ENCODE measurements at regions not wholly inside any gene's neighbourhood (a gene's known extent, or its start where the extent isn't known, plus 50 kb on each side); places are given as distances from the start of the nearest gene placed in this dataset.

GRCh38 chr2:58414506-58414905 lies 173.4 kb upstream of the FANCL start:
- no peaks in the 10 kb centered on the region for H3K4me1 Mint-ChIP-seq (ENCODE audit: unreplicated experiment)
- TF ChIP-seq CTCF (IDR thresholded peaks at IDR 0.05; ENCODE audit: unreplicated experiment) = no peak
- H3K4me3 Mint-ChIP-seq (ENCODE audit: unreplicated experiment) = no peak overlapping the region
- H3K36me3 Mint-ChIP-seq (ENCODE audit: low read depth, unreplicated experiment) = no peaks in the 10 kb centered on the region
- H3K9me3 Mint-ChIP-seq (ENCODE audit: unreplicated experiment) = no peaks in the 10 kb centered on the region
- DNase-seq (ENCODE audit: low spot score) = no peak
- no peak overlapping the region for H3K27ac Mint-ChIP-seq (ENCODE audit: unreplicated experiment)
- H3K27me3 Mint-ChIP-seq (ENCODE audit: unreplicated experiment) = no peaks in the 10 kb centered on the region

DNA sequence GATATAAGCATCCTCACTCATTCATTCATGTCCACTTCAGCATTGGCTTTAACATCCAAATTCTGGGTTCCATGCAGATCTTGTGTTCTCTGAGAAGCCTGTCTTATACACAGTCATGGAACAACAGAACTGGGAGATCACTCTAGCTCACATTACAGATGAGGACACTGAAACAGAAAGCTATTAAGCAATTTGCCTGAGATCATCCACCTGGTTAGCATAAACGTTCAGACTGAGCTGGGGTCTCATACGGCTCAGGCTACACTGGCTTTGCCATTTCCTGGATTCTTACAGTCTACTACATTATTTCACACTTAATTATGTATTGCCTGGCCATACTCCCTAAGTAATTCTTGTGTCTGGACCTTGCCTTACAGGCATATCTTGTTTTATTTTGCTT lies 169.4 kb upstream of the FANCL start:
- Mint-ChIP-seq H3K27me3 (ENCODE audit: unreplicated experiment) (no peaks in the 10 kb centered on the region), H3K36me3 (ENCODE audit: low read depth, unreplicated experiment) (no peaks in the 10 kb centered on the region), H3K27ac (ENCODE audit: unreplicated experiment) (no peak overlapping the region), H3K4me1 (ENCODE audit: unreplicated experiment) (no peaks in the 10 kb centered on the region), H3K4me3 (ENCODE audit: unreplicated experiment) (no peak overlapping the region), H3K9me3 (ENCODE audit: unreplicated experiment) (no peaks in the 10 kb centered on the region)
- no peak for TF ChIP-seq CTCF (IDR thresholded peaks at IDR 0.05; ENCODE audit: unreplicated experiment)
- DNase-seq (ENCODE audit: low spot score) = no peak

DNA sequence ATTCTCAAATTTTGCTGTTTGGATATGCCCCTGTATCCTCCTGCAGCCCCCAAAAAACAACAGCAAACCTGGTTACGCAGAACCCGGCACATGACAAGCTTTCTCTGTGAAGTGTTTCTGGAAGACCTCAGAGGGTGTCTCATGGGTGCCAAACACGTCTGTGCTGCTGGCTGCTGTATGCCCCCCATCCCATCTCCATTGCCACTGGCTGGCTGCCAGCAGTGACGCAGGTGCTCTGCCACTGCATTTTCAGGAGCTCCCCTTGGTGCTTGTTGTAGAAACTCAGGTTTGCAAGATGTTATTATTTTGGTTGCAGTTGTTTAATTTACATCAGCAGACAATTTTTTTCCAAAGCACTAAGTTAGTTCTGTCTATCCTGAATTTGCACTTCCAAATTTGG lies 166.4 kb upstream of the FANCL start:
- Mint-ChIP-seq H3K9me3 (ENCODE audit: unreplicated experiment) (no peaks in the 10 kb centered on the region), H3K4me1 (ENCODE audit: unreplicated experiment) (no peaks in the 10 kb centered on the region), H3K36me3 (ENCODE audit: low read depth, unreplicated experiment) (no peaks in the 10 kb centered on the region), H3K27me3 (ENCODE audit: unreplicated experiment) (no peaks in the 10 kb centered on the region), H3K4me3 (ENCODE audit: unreplicated experiment) (no peak overlapping the region), H3K27ac (ENCODE audit: unreplicated experiment) (no peak overlapping the region)
- TF ChIP-seq CTCF (IDR thresholded peaks at IDR 0.05; ENCODE audit: unreplicated experiment) = no peak
- DNase-seq (ENCODE audit: low spot score) = no peak

- no peak overlapping the region for H3K4me3 Mint-ChIP-seq (ENCODE audit: unreplicated experiment)
Measured at GRCh38 chr2:58405341-58405740, 164.2 kb upstream of the FANCL start.

GRCh38 chr2:58401936-58402335 lies 160.8 kb upstream of the FANCL start:
- no peak for DNase-seq (ENCODE audit: low spot score)
- no peak overlapping the region for H3K4me3 Mint-ChIP-seq (ENCODE audit: unreplicated experiment)
- TF ChIP-seq CTCF (IDR thresholded peaks at IDR 0.05; ENCODE audit: unreplicated experiment) = no peak
- H3K27me3 Mint-ChIP-seq (ENCODE audit: unreplicated experiment) = peaks cover 2% of the 10 kb centered on the region
- H3K4me1 Mint-ChIP-seq (ENCODE audit: unreplicated experiment) = no peaks in the 10 kb centered on the region
- H3K36me3 Mint-ChIP-seq (ENCODE audit: low read depth, unreplicated experiment) = no peaks in the 10 kb centered on the region
- H3K9me3 Mint-ChIP-seq (ENCODE audit: unreplicated experiment) = no peaks in the 10 kb centered on the region
- H3K27ac Mint-ChIP-seq (ENCODE audit: unreplicated experiment) = no peak overlapping the region

More at GRCh38 chr2:58405341-58405740, 164.2 kb upstream of the FANCL start:
- Mint-ChIP-seq H3K9me3 (ENCODE audit: unreplicated experiment) (no peaks in the 10 kb centered on the region), H3K27me3 (ENCODE audit: unreplicated experiment) (no peaks in the 10 kb centered on the region), H3K27ac (ENCODE audit: unreplicated experiment) (no peak overlapping the region), H3K4me1 (ENCODE audit: unreplicated experiment) (no peaks in the 10 kb centered on the region), H3K36me3 (ENCODE audit: low read depth, unreplicated experiment) (no peaks in the 10 kb centered on the region)
- DNase-seq (ENCODE audit: low spot score) = no peak
- no peak for TF ChIP-seq CTCF (IDR thresholded peaks at IDR 0.05; ENCODE audit: unreplicated experiment)
